Cardiac muscle cell (in vitro differentiated cells and primary cell): ENCODE measurements at regions not wholly inside any gene's neighbourhood (a gene's known extent, or its start where the extent isn't known, plus 50 kb on each side); places are given as distances from the start of the nearest gene placed in this dataset.

ENCODE experiments used
- DNase-seq, 2 donors: peaks; one replicate each; pipeline versions ENCODE4 v3.0.0 to v3.0.0-alpha.2; 2010 to 2017; ENCODE audit warnings: low read depth in 1 of 2, low spot score in 1 of 2
- H3K27ac ChIP-seq: fragments of 200-600 bp; sonication (generic); 2 replicates; pipeline ENCODE4 v1.5.1; 2016
- H3K27me3 ChIP-seq: fragments of 200-600 bp; sonication (generic); 2 replicates; pipeline ENCODE4 v1.6.0; 2016; ENCODE audit warnings: control low read depth
- H3K36me3 ChIP-seq: fragments of 200-600 bp; sonication (generic); 2 replicates; pipeline ENCODE4 v1.5.1; 2016; ENCODE audit warnings: control low read depth
- H3K4me1 ChIP-seq: fragments of 200-600 bp; sonication (generic); 2 replicates; pipeline ENCODE4 v1.8.1; 2017; ENCODE audit warnings: low read depth, mild to moderate bottlenecking, mixed run types
- H3K4me3 ChIP-seq: fragments of 200-600 bp; sonication (generic); 2 replicates; pipeline ENCODE4 v1.5.1; 2016; ENCODE audit warnings: mild to moderate bottlenecking
- H3K9me3 ChIP-seq: fragments of 200-600 bp; sonication (generic); 2 replicates; pipeline ENCODE4 v1.5.1; 2017; ENCODE audit warnings: low read depth, mild to moderate bottlenecking, control low read depth
- TF ChIP-seq, protein P1 (sequence below): IDR thresholded peaks from 2 replicates; pipeline ENCODE4 v1.5.1; 2012; ENCODE audit warnings: low read depth, mild to moderate bottlenecking, low read length

DNA sequence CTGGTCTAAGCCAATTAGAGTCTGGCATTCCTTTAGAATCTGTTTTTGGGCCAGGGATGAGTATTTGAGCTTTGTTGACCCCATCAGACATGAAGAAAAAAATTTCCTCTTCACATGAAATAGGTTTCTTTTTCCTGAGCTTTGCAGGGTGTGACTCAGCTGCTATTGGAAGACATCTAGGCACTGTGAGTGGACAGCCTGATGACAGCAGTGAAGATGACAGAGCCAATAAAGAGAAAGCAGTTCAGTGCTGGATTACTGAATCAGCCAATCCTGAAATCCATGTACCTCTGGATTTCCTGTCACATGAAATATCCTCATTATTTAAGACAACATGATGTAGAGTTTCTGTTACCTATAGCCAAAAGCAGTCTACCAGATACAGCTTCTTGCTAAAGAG is 51.3 kb upstream of the GRIA1 start:
- TF ChIP-seq, protein P1, sequence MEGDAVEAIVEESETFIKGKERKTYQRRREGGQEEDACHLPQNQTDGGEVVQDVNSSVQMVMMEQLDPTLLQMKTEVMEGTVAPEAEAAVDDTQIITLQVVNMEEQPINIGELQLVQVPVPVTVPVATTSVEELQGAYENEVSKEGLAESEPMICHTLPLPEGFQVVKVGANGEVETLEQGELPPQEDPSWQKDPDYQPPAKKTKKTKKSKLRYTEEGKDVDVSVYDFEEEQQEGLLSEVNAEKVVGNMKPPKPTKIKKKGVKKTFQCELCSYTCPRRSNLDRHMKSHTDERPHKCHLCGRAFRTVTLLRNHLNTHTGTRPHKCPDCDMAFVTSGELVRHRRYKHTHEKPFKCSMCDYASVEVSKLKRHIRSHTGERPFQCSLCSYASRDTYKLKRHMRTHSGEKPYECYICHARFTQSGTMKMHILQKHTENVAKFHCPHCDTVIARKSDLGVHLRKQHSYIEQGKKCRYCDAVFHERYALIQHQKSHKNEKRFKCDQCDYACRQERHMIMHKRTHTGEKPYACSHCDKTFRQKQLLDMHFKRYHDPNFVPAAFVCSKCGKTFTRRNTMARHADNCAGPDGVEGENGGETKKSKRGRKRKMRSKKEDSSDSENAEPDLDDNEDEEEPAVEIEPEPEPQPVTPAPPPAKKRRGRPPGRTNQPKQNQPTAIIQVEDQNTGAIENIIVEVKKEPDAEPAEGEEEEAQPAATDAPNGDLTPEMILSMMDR: no peak
- DNase-seq: no peak
- no peaks in the 10 kb centered on the region for H3K27me3 ChIP-seq

More for the DNA sequence above, 51.3 kb upstream of the GRIA1 start:
- no peak overlapping the region for H3K4me3 ChIP-seq
- H3K9me3 ChIP-seq: no peaks in the 10 kb centered on the region
- no peak overlapping the region for H3K27ac ChIP-seq
- H3K36me3 ChIP-seq: no peaks in the 10 kb centered on the region
- peaks cover 7% of the 10 kb centered on the region for H3K4me1 ChIP-seq
